Hematopoietic multipotent progenitor cell treated with erythropoietin and hydrocortisone succinate and interleukin-3 and kit ligand, for 17 days (in vitro differentiated cells): ENCODE measurements at regions not wholly inside any gene's neighbourhood (a gene's known extent, or its start where the extent isn't known, plus 50 kb on each side); places are given as distances from the start of the nearest gene placed in this dataset.
"Not testable (repeated sequence)": the region's sequence is repeated elsewhere in the genome, so short reads cannot be mapped to it uniquely, and the experiment has no call there.

Experiments
- DNase-seq: peaks from one replicate; pipeline ENCODE4 v3.0.0-alpha.2; 2015; ENCODE audit warnings: low spot score

DNA sequence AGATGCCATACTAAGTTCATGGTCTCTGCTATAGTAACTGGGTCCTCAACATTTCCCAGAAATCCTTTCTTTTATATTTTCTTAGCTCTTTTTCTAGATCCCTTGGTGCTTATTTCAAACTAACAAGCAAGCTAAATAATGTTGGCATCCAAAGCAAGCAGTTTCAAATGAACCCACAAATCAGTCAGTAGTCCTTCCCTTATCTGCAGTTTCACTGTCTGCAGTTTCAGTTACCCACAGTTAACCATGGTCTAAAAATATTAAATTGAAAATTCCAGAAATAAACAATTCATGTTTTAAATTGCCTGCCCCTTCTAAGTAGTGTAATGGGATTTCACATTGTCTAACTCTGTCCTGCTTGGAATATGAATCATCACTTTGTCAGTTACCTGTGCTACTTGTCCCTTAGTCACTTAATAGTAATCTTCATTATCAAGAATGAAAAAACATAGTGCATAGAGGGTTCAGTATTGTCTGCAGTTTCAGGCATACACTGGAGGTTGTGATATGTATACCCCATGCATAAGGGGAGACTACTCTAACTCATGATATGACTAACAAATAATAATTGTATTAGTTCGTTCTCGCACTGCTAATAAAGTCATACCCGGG is 633.7 kb downstream of the MECOM start:
- DNase-seq, result no peak

DNA sequence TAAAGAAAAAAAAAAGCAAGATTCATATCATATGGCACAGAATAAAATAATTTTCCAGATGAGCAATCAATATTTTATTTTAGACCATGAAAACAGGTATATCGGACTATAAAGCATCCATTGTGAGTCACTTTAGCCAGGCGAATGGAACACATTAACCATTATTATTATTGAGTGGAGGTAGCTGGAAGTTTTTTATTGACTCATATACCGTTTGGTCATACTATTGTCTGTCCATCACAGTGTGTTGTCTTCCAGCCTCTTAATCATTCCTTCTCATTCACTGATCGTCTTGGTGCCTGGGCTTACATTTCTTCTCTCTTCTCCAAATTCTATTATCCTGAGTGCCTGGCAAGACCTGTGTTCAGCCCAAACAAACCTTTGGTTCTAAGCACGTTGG is 634.8 kb downstream of the MECOM start:
- no peak for DNase-seq

- no peak for DNase-seq
These were observed 636.8 kb downstream of the MECOM start for GRCh38 chr3:169026543-169027182.

- no peak for DNase-seq
These were observed 641.1 kb downstream of the MECOM start for GRCh38 chr3:169022457-169022856.

GRCh38 chr3:169020371-169020770 is 643.1 kb downstream of the MECOM start:
- no peak for DNase-seq

DNA sequence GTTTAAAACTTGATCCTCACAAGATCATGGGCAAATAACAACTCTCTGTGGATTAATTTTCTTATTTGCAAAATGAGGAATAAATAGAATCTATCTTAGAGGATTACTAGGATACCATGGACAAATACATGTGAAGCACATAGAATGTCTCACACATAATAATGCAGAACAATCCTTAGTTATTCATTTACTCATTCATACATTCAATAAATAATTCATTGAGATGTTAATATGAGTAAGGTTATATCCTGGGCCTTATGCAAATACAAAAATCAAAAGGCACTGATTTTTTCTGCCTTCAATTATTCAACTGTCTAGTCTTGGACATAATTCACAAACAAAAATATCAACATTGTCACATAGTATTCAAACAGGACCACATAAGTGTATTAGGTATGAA is 654.1 kb downstream of the MECOM start:
- no peak for DNase-seq

DNA sequence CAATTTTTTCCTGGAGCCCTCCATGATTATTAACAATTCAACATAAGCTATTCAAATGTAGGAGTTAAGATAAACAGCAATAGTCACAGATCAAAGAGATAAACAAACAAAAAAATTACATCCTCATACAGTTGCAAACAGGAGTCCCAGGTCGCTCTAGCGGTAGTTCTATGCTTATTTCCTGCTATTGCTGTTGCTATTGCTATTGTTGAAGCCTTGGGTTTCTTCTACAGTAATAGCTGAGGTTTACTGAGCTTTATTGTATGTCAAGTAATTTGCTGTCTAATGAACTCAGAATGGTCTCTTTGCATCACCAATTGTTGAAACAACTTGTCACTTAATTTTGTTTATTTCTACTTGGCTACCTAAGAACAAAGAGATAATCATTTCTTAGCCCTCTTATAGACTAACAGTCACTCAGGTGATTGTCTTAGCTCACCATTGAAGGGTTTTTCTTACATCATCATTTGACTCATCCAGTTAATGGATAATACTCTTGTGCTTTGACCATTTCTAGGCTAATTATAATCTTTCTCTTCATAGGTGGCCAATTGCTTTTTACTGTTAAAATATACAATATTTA is 654.6 kb downstream of the MECOM start:
- DNase-seq, result no peak

DNA sequence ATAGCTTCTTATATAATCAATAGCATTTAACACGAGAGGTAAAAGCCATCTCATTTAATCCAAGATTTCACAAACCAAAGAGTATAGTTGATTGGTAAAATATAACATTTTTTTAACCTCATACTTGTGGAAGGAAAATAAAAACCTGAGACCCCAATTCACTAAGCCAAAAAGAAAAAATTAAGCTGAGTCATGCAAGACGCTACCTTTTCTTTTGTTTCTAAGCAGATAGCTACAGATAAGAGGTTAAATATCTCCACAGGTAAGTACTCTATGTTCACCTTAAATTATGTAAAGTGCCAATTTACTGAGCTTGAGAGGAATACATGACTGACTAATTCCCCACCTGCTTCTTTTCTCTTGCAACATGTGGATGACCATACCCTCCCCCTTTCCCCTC is 656.4 kb downstream of the MECOM start:
- no peak for DNase-seq

GRCh38 chr3:169006398-169006797 is 657.1 kb downstream of the MECOM start:
- not testable (repeated sequence) for DNase-seq

DNA sequence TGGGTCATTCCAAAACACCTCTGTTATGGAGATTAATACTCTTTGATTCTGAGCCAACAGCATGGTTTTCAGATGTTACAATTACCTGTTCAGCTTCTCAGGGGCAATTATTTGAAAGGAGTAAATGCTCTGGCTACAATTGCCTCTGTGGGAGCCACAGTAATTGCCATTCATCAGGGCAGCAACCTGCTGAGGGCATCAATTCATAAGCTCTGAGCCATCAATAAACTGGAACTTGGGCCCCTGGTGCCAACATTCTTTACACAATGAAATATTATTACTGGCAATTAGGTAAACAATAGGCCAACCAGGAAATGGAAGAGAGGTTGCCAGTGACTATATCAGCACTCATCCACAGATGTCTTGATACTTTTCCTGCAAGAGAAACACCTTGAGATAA is 660.8 kb downstream of the MECOM start:
- DNase-seq, result no peak

GRCh38 chr3:168998792-168999191 is 664.7 kb downstream of the MECOM start:
- no peak for DNase-seq

GRCh38 chr3:168997488-168997887 is 666.0 kb downstream of the MECOM start:
- DNase-seq, result no peak

GRCh38 chr3:168996622-168997021 is 666.9 kb downstream of the MECOM start:
- no peak for DNase-seq

GRCh38 chr3:168995129-168995528 is 668.4 kb downstream of the MECOM start:
- DNase-seq, result no peak

GRCh38 chr3:168991803-168992202 is 671.7 kb downstream of the MECOM start:
- no peak for DNase-seq

GRCh38 chr3:168990621-168991020 is 672.9 kb downstream of the MECOM start:
- DNase-seq, result no peak

DNA sequence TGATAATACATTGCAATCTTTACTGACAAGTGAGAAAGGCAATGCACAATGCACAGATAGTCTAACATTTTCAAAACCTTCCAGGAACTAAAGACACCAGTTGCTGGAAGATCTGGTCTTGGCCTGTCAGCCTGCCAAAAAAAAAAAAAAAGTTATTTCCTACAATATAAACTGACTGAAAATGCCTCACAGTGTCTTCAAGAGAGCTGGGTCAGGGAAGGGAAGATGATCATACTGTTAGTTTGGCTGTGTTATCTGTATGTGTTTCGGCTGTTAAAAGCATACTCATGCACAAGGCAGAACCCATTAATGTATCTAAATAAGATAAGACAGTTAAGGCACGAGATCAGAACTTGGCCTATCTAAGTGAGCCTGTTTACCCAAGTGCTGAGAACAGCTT is 673.4 kb downstream of the MECOM start:
- DNase-seq, result no peak

DNA sequence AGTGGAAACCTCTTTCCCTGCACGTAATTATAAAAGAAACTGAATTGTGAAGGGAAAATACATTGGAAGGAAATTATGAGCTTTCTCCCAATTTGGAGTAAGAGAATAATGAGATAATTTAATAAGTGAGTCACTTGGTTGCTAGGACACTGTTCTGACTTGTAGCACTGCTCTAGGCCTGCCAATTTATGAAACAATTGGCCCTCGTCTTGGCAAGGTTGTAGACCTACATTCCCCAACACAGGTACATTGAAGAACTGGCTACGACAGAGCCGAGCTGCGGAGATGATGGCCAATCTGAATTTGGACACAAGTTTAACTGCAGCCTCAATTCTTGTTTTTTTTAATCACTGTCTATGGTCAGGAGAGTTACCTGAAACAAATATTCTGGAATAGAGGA is 674.1 kb downstream of the MECOM start:
- no peak for DNase-seq

DNA sequence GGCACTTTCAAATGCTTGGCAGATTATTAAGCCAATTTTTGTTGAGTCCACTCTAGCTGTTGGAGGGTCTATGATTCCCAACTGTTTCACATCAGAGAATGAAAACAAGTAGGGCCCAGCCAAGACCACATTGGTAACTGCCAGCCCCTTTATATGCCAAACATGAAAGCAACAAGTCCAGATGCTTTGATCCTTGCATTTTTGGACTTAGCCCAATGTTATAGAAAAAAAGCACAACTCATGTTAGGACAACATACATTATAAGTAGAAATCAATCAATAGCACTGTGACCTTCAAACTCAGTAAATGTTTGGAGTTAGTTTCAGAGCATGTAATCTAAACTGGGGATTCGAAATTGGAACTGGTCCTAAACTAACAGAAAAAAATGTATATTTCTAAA is 674.7 kb downstream of the MECOM start:
- DNase-seq, result no peak

- DNase-seq, result no peak
These were observed 678.6 kb downstream of the MECOM start for GRCh38 chr3:168984872-168985271.

GRCh38 chr3:168983046-168983445 is 680.5 kb downstream of the MECOM start:
- no peak for DNase-seq

DNA sequence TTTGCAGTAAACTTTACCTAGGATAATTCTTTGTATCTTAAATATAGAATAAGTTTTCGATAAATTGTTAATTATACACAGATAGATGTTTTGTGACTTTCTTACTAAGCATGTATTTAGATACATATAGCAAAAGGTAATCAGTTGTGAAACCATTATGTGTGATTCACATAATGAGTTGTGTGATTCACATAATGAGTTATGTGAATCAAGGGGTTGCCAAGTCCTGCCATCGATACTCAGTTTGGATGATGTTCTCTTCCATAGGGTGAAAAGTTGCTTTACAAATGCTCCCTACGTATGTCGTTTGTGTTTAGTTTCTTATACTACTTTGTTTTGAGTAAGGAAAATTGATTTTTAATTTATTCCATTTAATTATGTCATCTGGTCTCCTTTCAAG is 682.1 kb downstream of the MECOM start:
- no peak for DNase-seq

GRCh38 chr3:168977716-168978374 is 685.7 kb downstream of the MECOM start:
- DNase-seq, result no peak
